ENCODE measurements at regions not wholly inside any gene's neighbourhood (a gene's known extent, or its start where the extent isn't known, plus 50 kb on each side); places are given as distances from the start of the nearest gene placed in this dataset.

DNA sequence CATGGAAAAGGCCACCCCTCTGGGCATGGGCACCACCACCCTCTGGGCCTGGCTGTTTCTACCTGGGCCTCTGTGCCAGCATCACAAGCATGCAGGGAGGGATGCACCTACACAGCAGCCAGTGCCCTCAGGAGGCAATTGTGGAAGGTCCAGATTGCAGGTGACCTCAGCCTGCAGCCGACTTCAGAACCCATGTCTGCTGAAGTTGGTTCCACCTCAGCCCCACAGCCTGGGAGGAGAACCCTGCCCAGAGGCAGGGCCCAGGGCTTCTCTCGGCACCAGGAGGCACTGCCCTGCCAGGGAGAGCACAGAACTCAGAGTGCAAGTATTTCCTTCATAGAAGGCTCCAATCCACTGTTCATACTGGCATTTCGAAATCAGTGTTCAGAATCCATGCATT lies 149.8 kb downstream of the TTLL2 start:
- Mint-ChIP-seq H3K4me3 (no peak overlapping the region), H3K27me3 (ENCODE audit: insufficient read depth) (no peaks in the 10 kb centered on the region), H3K9me3 (no peaks in the 10 kb centered on the region), H3K36me3 (ENCODE audit: low read depth) (no peaks in the 10 kb centered on the region), H3K4me1 (peaks cover 22% of the 10 kb centered on the region), H3K27ac (no peak overlapping the region)
- Histone ChIP-seq H3K27me3 (ENCODE audit: control insufficient read depth, insufficient read depth, low read length, poor library complexity, severe bottlenecking) (no peaks in the 10 kb centered on the region), H3K4me1 (ENCODE audit: control insufficient read depth, insufficient read depth, low read length) (peaks cover 6% of the 10 kb centered on the region), H3K27ac (ENCODE audit: low read depth, low read length) (no peak overlapping the region), H3K4me3 (ENCODE audit: low read length) (no peak overlapping the region), H3K9ac (ENCODE audit: extremely low read depth, low read length, poor library complexity, severe bottlenecking) (no peak overlapping the region), H3K9me3 (ENCODE audit: control insufficient read depth, low read length) (no peaks in the 10 kb centered on the region), H3K36me3 (ENCODE audit: control insufficient read depth, insufficient read depth, low read length) (no peaks in the 10 kb centered on the region)
- TF ChIP-seq, protein P1, sequence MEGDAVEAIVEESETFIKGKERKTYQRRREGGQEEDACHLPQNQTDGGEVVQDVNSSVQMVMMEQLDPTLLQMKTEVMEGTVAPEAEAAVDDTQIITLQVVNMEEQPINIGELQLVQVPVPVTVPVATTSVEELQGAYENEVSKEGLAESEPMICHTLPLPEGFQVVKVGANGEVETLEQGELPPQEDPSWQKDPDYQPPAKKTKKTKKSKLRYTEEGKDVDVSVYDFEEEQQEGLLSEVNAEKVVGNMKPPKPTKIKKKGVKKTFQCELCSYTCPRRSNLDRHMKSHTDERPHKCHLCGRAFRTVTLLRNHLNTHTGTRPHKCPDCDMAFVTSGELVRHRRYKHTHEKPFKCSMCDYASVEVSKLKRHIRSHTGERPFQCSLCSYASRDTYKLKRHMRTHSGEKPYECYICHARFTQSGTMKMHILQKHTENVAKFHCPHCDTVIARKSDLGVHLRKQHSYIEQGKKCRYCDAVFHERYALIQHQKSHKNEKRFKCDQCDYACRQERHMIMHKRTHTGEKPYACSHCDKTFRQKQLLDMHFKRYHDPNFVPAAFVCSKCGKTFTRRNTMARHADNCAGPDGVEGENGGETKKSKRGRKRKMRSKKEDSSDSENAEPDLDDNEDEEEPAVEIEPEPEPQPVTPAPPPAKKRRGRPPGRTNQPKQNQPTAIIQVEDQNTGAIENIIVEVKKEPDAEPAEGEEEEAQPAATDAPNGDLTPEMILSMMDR (conservative IDR thresholded peaks at IDR 0.05): no peak
- WGBS, 2 experiments (ENCODE audit: insufficient coverage in 1 of 2, insufficient read length in 1 of 2): 88 to 94% methylated on average over 2 to 3 of the region's 3 CpGs
- DNase-seq: peak; percentile 44

DNA sequence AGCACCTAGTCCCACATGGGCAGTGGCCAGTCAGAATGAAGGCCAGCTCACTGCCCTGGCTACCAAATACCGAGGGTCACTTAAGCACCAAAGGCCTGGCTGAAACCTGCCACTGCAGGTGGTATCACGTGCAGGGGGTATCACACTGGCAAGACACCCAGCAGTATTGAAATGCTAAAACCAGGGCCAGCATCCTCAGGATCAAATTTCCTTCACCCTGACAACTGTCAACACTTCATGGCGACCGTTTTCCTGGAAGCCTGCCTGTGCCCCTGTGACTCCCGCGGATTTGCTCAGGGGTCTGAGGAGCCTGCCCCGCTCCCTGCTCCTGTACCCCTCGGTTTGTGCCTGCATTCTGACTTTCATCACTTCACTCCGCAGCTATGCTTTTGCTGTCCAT lies 151.1 kb downstream of the TTLL2 start:
- no peaks in the 10 kb centered on the region for H3K9me3 Mint-ChIP-seq
- Histone ChIP-seq H3K4me3 (ENCODE audit: low read length) (no peak overlapping the region), H3K27ac (ENCODE audit: low read depth, low read length) (no peak overlapping the region), H3K36me3 (ENCODE audit: control insufficient read depth, insufficient read depth, low read length) (no peaks in the 10 kb centered on the region), H3K27me3 (ENCODE audit: control insufficient read depth, insufficient read depth, low read length, poor library complexity, severe bottlenecking) (no peaks in the 10 kb centered on the region), H3K9me3 (ENCODE audit: control insufficient read depth, low read length) (no peaks in the 10 kb centered on the region), H3K4me1 (ENCODE audit: control insufficient read depth, insufficient read depth, low read length) (peaks cover 6% of the 10 kb centered on the region), H3K9ac (ENCODE audit: extremely low read depth, low read length, poor library complexity, severe bottlenecking) (no peak overlapping the region)
- no peaks in the 10 kb centered on the region for H3K36me3 Mint-ChIP-seq (ENCODE audit: low read depth)
- H3K4me1 Mint-ChIP-seq: peaks cover 32% of the 10 kb centered on the region
- no peaks in the 10 kb centered on the region for H3K27me3 Mint-ChIP-seq (ENCODE audit: insufficient read depth)
- no peak overlapping the region for H3K4me3 Mint-ChIP-seq
- DNase-seq: peak; percentile 85
- no peak overlapping the region for H3K27ac Mint-ChIP-seq
- TF ChIP-seq, protein P1 (conservative IDR thresholded peaks at IDR 0.05): no peak
- 29 to 32% methylated on average over 5 to 9 of the region's 9 CpGs for WGBS, 2 experiments (ENCODE audit: insufficient coverage in 1 of 2, insufficient read length in 1 of 2)

DNA sequence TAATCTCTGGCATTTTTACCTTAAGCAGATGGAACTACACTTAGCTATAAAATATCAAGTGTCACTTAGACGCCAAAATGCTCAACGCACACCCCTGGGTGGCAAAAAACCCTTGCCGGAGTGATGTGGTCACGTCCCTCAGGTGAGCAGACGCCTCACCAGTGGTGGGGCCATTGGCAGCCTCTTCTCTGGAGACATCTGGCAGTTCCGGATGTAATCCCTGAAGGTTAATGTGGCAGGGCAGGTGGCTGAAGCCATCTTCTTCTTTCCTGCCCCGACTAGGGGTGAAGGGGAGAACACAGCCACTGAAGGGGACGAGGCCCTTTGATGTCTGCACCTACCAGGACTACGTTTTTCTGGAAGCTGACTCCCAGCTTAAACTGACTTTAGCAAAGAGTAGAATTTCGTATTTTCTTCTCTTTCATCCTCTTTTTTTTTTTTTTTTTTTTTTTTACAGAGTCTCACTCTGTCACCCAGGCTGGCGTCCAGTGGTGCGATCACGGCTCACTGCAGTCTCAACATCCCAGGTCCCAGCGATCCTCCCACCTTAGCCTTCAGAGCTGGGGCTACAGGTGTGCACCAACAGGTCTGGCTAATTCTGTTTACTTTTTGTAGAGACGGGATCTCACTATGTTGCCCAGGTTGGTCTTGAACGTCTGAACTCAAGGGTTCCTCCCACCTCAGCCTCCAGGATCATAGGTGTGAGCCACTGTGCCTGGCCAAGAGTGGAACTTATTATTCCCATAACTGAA lies 152.1 kb downstream of the TTLL2 start:
- peaks cover 40% of the 10 kb centered on the region for H3K4me1 Mint-ChIP-seq
- Histone ChIP-seq H3K4me1 (ENCODE audit: control insufficient read depth, insufficient read depth, low read length) (peaks cover 12% of the 10 kb centered on the region), H3K9ac (ENCODE audit: extremely low read depth, low read length, poor library complexity, severe bottlenecking) (no peak overlapping the region), H3K27me3 (ENCODE audit: control insufficient read depth, insufficient read depth, low read length, poor library complexity, severe bottlenecking) (no peaks in the 10 kb centered on the region), H3K9me3 (ENCODE audit: control insufficient read depth, low read length) (no peaks in the 10 kb centered on the region), H3K36me3 (ENCODE audit: control insufficient read depth, insufficient read depth, low read length) (no peaks in the 10 kb centered on the region), H3K27ac (ENCODE audit: low read depth, low read length) (no peak overlapping the region), H3K4me3 (ENCODE audit: low read length) (no peak overlapping the region)
- H3K4me3 Mint-ChIP-seq: no peak overlapping the region
- no peaks in the 10 kb centered on the region for H3K27me3 Mint-ChIP-seq (ENCODE audit: insufficient read depth)
- 87 to 91% methylated on average over 13 to 16 of the region's 16 CpGs for WGBS, 2 experiments (ENCODE audit: insufficient coverage in 1 of 2, insufficient read length in 1 of 2)
- H3K9me3 Mint-ChIP-seq: no peaks in the 10 kb centered on the region
- TF ChIP-seq, protein P1 (conservative IDR thresholded peaks at IDR 0.05): no peak
- no peak overlapping the region for H3K27ac Mint-ChIP-seq
- no peaks in the 10 kb centered on the region for H3K36me3 Mint-ChIP-seq (ENCODE audit: low read depth)
- DNase-seq: peak; percentile 39

Data from endodermal cell (in vitro differentiated cells).